CD14-positive monocyte (primary cell): ENCODE measurements at regions not wholly inside any gene's neighbourhood (a gene's known extent, or its start where the extent isn't known, plus 50 kb on each side); places are given as distances from the start of the nearest gene placed in this dataset.

Experiments used
- DNase-seq, 3 donors: peaks; one replicate each; pipeline ENCODE4 v3.0.0-alpha.2; 2011 to 2022
- H2AFZ ChIP-seq: 2 replicates; pipeline ENCODE4 v1.6.0; 2012; ENCODE audit warnings: mild to moderate bottlenecking, low read depth, low read length, inconsistent platforms; ENCODE audit not compliant: insufficient read depth, poor library complexity, severe bottlenecking
- H3K27ac ChIP-seq, 2 donors: 1 replicate in 1 of 2; 2 replicates in 1 of 2; pipeline ENCODE4 v1.5.1; 2012 to 2013; ENCODE audit warnings: low read length in 2 of 2, control low read depth in 1 of 2, inconsistent platforms in 1 of 2, low read depth in 1 of 2, mild to moderate bottlenecking in 1 of 2
- H3K27me3 ChIP-seq, 2 donors: one replicate each; pipeline versions ENCODE4 v1.6.0 to v1.6.1; 2011 to 2013; ENCODE audit warnings: low read length in 2 of 2; ENCODE audit not compliant: control insufficient read depth in 2 of 2, insufficient read depth in 2 of 2
- H3K36me3 ChIP-seq, 2 donors: replicated peaks in 1 of 2; 1 replicate in 1 of 2; 2 replicates in 1 of 2; pipeline versions ENCODE4 v1.5.1 to v1.6.1; 2012 to 2013; ENCODE audit warnings: low read length in 2 of 2, control low read depth in 1 of 2, inconsistent platforms in 1 of 2, mild to moderate bottlenecking in 1 of 2; ENCODE audit not compliant: insufficient read depth in 2 of 2, control insufficient read depth in 1 of 2
- H3K4me1 ChIP-seq, 2 donors: 1 replicate in 1 of 2; 2 replicates in 1 of 2; pipeline versions ENCODE4 v1.5.1 to v1.6.1; 2012 to 2013; ENCODE audit warnings: low read length in 2 of 2, control low read depth in 1 of 2, inconsistent platforms in 1 of 2, mild to moderate bottlenecking in 1 of 2, moderate library complexity in 1 of 2; ENCODE audit not compliant: insufficient read depth in 2 of 2, control insufficient read depth in 1 of 2
- H3K4me2 ChIP-seq: replicated peaks from 2 replicates; pipeline ENCODE3; 2012; ENCODE audit warnings: low read length, moderate library complexity, mild to moderate bottlenecking; ENCODE audit not compliant: poor library complexity, severe bottlenecking; ENCODE audit errors: extremely low read depth
- H3K4me3 ChIP-seq, 3 experiments: fragments of 200-600 bp in 1 of 3; sonication (generic) in 1 of 3; replicated peaks in 1 of 3; 1 replicate in 2 of 3; 2 replicates in 1 of 3; pipeline ENCODE4 v1.5.1; 2011 to 2013; ENCODE audit warnings: low read length in 3 of 3, mild to moderate bottlenecking in 3 of 3, control low read depth in 2 of 3, low read depth in 2 of 3, inconsistent platforms in 1 of 3, moderate library complexity in 1 of 3
- H3K79me2 ChIP-seq: 2 replicates; pipeline ENCODE4 v1.6.0; 2012; ENCODE audit warnings: mild to moderate bottlenecking, control low read depth, inconsistent platforms, low read length, moderate library complexity; ENCODE audit not compliant: insufficient read depth
- H3K9ac ChIP-seq: 2 replicates; pipeline ENCODE4 v1.6.0; 2017; ENCODE audit warnings: low read length, mild to moderate bottlenecking; ENCODE audit not compliant: insufficient read depth, poor library complexity, severe bottlenecking
- H3K9me3 ChIP-seq, 2 donors: replicated peaks in 1 of 2; 1 replicate in 1 of 2; 2 replicates in 1 of 2; pipeline versions ENCODE4 v1.5.1 to v1.6.1; 2012 to 2013; ENCODE audit warnings: low read length in 2 of 2, control low read depth in 1 of 2; ENCODE audit not compliant: control insufficient read depth in 1 of 2, insufficient read depth in 1 of 2
- H4K20me1 ChIP-seq: 2 replicates; pipeline ENCODE4 v1.6.0; 2012; ENCODE audit warnings: mild to moderate bottlenecking, low read length, control low read depth, moderate library complexity; ENCODE audit not compliant: insufficient read depth
- H3K27ac Mint-ChIP-seq, 7 donors: one replicate each; pipeline ENCODE4 v1.8.0; 2020; ENCODE audit warnings: mild to moderate bottlenecking in 7 of 7, mixed read lengths in 7 of 7, moderate library complexity in 6 of 7, inconsistent platforms in 2 of 7
- H3K27me3 Mint-ChIP-seq, 3 donors: one replicate each; pipeline ENCODE4 v1.8.0; 2021 to 2022; ENCODE audit warnings: low read depth in 3 of 3, mild to moderate bottlenecking in 3 of 3, mixed read lengths in 3 of 3, moderate library complexity in 3 of 3, inconsistent platforms in 1 of 3
- H3K36me3 Mint-ChIP-seq, 2 donors: one replicate each; pipeline ENCODE4 v1.8.0; 2020; ENCODE audit warnings: mixed read lengths in 2 of 2, inconsistent platforms in 1 of 2, mild to moderate bottlenecking in 1 of 2
- H3K4me1 Mint-ChIP-seq: one replicate; pipeline ENCODE4 v1.8.0; 2020; ENCODE audit warnings: mild to moderate bottlenecking, mixed read lengths
- H3K4me3 Mint-ChIP-seq, 2 donors: one replicate each; pipeline ENCODE4 v1.8.0; 2020; ENCODE audit warnings: mild to moderate bottlenecking in 2 of 2, mixed read lengths in 2 of 2, moderate library complexity in 1 of 2
- H3K9me3 Mint-ChIP-seq, 7 donors: one replicate each; pipeline ENCODE4 v1.8.0; 2020 to 2022; ENCODE audit warnings: mixed read lengths in 7 of 7, mild to moderate bottlenecking in 6 of 7, moderate library complexity in 6 of 7, inconsistent platforms in 2 of 7
- WGBS: methylation state at CpG from one replicate; pipeline ENCODE4 v1.1.5; 2013; ENCODE audit warnings: missing lambda C conversion rate; ENCODE audit not compliant: insufficient coverage; 5-methylcytosine and 5-hydroxymethylcytosine counted together
- intact Hi-C, 2 donors: fragments of 100-400 bp; cut with micrococcal nuclease; formaldehyde crosslinking; loops; one replicate each; pipeline versions ENCODE4 v1.15.0 to v1.15.1; 2023
- TF ChIP-seq, protein P1 (sequence below): fragments of 200-600 bp; IDR thresholded peaks from one replicate; pipeline ENCODE4 v1.8.0; 2022; ENCODE audit warnings: antibody characterized with exemption, mild to moderate bottlenecking

DNA sequence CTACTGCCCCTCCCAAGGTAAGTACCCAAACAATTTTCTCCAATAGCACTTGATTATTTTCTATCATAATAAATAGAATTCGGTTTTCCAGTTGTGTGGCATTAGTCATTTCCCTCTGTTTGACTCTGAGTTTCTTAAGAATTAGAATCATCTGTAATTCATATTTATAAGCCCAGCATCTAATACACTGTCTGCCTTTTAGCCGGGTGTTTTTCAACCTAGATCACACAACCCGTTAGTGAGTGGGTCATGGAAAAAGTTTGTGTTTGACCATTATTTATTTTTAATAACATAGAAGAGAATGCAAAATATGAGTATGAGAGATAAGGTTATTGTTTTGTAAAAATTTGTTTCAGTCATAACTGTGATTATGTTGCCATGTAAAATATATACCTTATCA, 701.6 kb downstream of the RFPL4B start:
- H3K4me2 ChIP-seq: no peak overlapping the region
- H3K27ac Mint-ChIP-seq: no peak overlapping the region
- no peak overlapping the region for H3K4me3 ChIP-seq
- H3K9me3 ChIP-seq: no peaks in the 10 kb centered on the region
- H3K4me3 Mint-ChIP-seq: no peak overlapping the region
- no peaks in the 10 kb centered on the region for H3K36me3 ChIP-seq
- peaks cover 0 to 2% (median 0%) of the 10 kb centered on the region in 7 donors for H3K9me3 Mint-ChIP-seq
- intact Hi-C loops: no loop called here
- no peaks in the 10 kb centered on the region for H3K79me2 ChIP-seq
- H3K36me3 Mint-ChIP-seq: no peaks in the 10 kb centered on the region
- no peak overlapping the region for H3K27ac ChIP-seq
- no CpG with 5 or more reads among the region's 3 CpGs for WGBS
- H3K9ac ChIP-seq: no peak overlapping the region
- H3K4me1 ChIP-seq: no peaks in the 10 kb centered on the region
- H4K20me1 ChIP-seq: no peaks in the 10 kb centered on the region
- H3K27me3 ChIP-seq: no peaks in the 10 kb centered on the region
- DNase-seq: no peak
- peaks cover 2% of the 10 kb centered on the region for H3K4me1 Mint-ChIP-seq
- H3K27me3 Mint-ChIP-seq: peaks cover 0 to 4% (median 1%) of the 10 kb centered on the region in 3 donors
- TF ChIP-seq, protein P1, sequence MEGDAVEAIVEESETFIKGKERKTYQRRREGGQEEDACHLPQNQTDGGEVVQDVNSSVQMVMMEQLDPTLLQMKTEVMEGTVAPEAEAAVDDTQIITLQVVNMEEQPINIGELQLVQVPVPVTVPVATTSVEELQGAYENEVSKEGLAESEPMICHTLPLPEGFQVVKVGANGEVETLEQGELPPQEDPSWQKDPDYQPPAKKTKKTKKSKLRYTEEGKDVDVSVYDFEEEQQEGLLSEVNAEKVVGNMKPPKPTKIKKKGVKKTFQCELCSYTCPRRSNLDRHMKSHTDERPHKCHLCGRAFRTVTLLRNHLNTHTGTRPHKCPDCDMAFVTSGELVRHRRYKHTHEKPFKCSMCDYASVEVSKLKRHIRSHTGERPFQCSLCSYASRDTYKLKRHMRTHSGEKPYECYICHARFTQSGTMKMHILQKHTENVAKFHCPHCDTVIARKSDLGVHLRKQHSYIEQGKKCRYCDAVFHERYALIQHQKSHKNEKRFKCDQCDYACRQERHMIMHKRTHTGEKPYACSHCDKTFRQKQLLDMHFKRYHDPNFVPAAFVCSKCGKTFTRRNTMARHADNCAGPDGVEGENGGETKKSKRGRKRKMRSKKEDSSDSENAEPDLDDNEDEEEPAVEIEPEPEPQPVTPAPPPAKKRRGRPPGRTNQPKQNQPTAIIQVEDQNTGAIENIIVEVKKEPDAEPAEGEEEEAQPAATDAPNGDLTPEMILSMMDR: no peak
- H2AFZ ChIP-seq: no peak overlapping the region

DNA sequence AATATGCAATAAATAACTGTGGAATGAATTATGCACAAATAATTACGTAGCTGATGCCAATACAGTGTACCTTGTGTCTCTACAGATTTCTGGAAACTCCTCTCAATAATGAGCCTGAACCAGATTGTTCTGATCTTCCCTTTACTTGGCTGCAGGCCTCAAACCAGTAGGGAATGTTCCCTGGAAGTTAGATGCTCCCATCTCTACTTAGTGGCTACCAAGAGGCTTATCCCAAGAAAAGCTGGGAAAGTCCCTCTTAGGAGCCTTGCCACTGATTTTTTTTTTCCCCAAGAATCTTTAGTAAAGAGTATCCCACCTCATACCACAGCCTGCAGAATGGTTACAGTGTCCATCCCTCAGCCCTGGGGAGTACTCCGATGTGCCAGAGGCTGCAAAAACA, 702.1 kb downstream of the RFPL4B start:
- no peak for DNase-seq
- Histone ChIP-seq H3K27ac (no peak overlapping the region), H3K9me3 (no peaks in the 10 kb centered on the region), H3K4me3 (no peak overlapping the region), H4K20me1 (no peaks in the 10 kb centered on the region), H3K27me3 (no peaks in the 10 kb centered on the region), H3K79me2 (no peaks in the 10 kb centered on the region), H3K4me2 (no peak overlapping the region), H3K36me3 (no peaks in the 10 kb centered on the region), H3K9ac (no peak overlapping the region), H2AFZ (no peak overlapping the region), H3K4me1 (no peaks in the 10 kb centered on the region)
- intact Hi-C loops: no loop called here
- WGBS: no CpG with 5 or more reads among the region's 2 CpGs
- no peak overlapping the region for H3K4me3 Mint-ChIP-seq
- peaks cover 2% of the 10 kb centered on the region for H3K4me1 Mint-ChIP-seq
- H3K36me3 Mint-ChIP-seq: no peaks in the 10 kb centered on the region
- H3K9me3 Mint-ChIP-seq: peaks cover 0 to 4% (median 0%) of the 10 kb centered on the region in 7 donors
- H3K27ac Mint-ChIP-seq: no peak overlapping the region
- H3K27me3 Mint-ChIP-seq: peaks cover 0 to 4% (median 1%) of the 10 kb centered on the region in 3 donors
- TF ChIP-seq, protein P1: no peak
